Midbrain (tissue), 1 donor: ENCODE measurements at regions not wholly inside any gene's neighbourhood (a gene's known extent, or its start where the extent isn't known, plus 50 kb on each side); places are given as distances from the start of the nearest gene placed in this dataset.
A peak's percentile ranks its signal among the peaks of the same experiment; 100 is the strongest.

Source experiments
- DNase-seq: peaks from one replicate; lab custom pipeline; 2025; lab: John Stamatoyannopoulos, UW

DNA sequence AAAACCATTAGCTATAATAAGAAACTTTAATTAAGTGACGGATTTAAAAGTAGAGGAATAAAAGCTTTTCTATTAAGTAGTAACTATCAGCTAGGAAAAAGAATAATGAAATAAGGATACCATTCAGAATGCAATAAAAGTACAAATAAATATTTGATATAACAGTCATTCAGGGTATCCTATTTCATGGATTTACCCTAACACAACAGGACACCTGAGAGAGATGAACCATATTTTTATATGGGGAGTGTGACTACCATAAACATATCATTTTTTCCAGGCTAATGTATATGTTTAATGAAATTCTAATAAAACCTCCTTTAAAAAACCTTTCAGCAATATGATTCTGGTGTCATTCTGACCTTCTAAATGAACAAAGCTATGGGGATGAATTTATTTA is 393.8 kb downstream of the SNAPC1 start:
- DNase-seq = no peak

DNA sequence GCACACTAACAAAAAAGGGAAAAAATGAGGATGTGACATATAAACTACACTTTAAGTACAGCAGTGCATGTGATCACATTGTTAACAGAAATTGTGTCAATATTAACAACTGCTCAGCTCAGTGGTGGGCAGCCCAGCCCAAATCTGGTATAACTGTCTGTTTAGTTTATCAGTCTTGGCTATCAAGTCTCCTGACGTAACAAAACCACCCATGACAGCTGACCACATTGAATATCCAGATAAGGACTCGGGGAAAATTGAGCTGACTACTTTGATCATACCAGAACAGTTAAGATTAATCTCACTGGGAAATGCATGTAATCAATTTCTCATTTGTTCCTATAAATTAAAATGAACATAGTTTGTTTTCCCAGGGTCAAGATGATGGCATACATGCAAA is 396.6 kb downstream of the SNAPC1 start:
- DNase-seq = no peak

DNA sequence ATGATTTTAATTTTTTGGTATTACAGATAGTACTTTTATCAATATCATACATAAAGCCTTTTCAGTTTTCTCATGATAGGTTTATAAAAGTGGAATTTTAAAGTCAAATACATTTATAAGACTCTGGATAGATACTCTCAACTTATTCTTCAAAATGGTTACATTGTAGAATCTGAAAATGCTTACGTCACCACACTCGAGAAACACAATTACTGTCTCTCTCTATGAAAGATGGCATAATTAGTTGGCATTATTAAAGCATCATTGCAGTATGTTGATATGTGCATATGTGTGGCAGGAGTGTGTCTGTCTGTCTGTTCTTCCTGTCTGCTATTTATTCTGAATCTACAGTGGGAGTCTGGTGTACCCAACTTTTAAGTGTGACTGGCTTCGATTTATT is 397.1 kb downstream of the SNAPC1 start:
- no peak for DNase-seq

DNA sequence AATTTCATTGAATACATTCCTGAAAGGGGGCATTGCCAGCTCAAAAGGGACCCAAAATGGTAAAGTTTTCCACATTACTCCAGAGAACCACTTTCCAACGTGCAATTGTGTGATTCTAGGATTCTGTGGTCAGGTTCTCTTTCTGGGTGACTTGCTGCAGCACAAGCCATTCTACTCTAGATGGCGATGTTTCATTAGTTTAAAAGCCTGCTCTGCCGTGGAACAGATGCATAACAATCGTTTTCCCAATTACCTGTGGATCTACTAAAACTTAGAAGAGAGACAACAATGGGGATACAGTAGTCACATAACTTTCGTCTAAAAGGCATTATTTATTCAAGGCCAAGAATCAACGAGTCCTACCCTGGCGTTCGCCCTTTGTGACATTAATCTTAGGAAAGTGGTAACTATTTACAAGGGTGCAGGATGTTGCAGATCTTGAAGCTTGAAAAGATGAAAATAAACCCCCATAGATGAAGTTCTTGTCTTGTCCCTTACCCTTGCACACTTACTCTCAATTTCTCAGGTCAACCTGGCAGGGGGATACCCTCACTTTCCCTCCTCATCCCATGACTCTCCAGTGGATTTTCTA is 400.9 kb downstream of the SNAPC1 start:
- DNase-seq = peak; percentile 52

DNA sequence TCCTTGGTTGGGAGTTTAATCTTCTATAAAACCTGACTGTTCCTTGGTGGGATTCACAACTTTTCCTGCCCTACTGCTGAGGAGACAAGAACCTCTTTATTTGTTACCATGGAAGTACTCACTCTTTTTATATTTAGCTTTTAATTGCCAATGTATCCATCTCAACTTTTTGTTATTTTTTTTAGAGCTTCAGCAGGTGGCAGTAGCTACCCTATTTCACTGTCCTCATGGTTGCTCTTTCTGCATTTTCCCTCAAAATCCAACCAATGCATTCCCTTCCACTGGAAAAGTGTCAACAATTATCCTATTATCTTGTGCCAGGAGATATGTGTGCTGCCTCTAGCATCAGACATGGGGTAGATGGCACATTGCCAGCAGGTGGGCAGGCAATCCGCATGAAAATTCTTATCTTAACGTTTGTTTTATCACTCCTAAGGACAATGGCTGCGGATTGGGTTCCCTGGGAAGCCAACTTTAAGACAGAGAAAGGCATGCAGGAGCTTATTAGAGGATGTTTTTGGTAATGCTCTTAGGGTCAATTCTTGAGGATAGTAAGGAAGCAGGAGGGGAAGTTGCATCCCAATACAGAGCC is 406.4 kb downstream of the SNAPC1 start:
- DNase-seq = no peak

DNA sequence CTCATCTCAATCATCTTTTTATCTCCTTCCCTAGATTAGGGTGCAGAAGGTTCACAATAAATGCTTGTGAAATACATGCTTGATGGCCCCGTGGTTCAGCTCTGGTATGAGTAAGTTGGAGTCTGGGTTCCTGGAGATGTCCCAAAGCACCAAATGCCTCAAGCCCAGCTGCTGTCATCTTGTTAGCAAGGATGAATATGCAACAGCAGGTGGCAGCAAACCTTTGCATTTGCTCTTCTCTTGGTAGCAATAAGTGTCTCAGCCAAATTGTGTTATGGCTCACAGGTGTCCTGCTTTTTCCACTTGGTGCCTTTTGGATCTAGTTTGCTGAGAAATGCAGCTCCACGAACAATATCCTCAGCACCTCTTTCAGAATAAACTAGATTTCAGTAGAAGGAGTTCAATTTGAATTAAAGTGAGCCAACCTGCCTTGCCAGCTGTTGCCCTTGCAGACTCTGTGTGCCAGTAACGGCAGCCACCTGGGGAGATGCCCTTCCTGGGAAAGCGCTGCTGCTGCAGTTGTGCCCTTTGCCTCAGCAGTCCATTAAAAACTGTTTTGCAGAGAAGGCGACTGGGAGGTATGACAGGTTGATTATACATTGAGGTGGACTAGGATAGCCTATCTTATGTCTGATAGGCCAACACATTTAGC is 417.3 kb downstream of the SNAPC1 start:
- peak; percentile 68 for DNase-seq

DNA sequence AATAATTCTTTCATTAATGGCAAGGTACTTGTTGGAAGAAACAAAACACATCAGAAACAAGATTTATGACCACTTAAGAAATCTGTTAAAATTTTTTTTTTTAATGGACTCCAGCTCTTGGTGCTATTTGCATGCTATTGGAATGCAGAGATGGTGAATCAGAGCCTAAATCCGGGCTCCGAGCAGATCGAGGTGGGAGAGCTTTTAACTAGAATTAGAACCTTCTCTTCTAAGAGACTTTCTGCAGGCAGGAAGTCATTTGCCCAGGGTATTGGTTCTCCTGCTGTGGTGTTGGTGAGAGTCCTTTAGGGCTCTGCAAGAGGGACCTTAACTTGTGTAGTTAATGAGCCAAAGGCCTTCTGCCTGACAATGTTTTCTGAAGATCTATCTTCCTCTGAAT is 419.4 kb downstream of the SNAPC1 start:
- no peak for DNase-seq

DNA sequence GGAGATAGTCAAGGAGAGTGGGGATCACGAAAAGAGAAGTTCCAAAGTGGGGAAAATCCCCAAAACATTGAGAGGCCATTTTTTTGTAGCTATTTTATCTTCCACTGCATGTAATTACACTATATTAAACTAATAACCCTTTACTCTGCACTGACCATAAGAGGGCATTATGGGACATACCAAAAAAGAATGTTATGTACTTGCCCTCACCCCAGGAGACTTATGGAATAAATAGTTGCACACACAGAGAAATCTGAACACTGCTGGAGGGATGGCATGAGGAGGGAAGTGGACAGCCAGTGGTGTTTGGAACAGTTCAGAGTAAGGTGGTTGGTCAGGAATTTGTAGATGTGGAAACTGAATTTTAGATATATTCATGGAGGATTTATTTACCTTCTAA is 422.9 kb downstream of the SNAPC1 start:
- no peak for DNase-seq

DNA sequence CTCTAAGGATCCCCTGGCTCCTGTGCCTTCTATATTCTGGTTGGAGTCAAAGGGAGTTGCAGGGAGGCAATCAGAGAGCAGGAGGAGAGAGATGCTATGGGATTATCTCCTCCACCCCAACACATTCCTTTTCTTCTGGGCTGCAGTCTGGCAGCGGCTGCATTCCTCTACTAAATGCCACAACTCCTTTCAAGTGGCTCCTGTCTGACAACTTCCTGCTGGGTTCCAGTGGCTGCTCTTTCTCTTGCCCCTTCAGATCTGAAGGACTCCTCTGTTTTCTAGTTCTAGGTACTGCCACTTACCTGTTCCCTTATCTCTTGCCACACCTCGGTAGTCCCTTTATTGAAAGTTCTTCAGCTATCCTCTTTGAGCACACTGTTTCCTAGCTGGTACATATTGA is 425.0 kb downstream of the SNAPC1 start:
- DNase-seq = no peak

DNA sequence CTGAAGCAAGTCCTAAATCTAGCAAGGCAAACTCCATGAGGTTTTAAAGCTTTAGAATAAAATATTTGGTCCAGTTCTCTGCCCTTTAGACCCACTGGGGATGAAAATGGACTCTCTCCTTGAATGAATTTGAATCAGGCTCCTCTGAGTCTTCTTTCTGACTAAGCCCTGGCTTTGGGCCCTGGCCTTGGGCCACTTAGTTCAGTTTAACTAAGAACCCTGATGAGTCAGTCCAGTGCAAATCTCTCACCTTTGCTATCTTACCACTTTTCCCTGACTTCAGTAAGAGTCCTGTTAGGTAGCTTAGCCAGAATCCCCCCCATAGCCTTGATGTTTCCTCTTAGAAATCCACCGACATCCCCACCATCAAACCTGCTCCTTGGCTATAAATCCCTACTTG is 427.5 kb downstream of the SNAPC1 start:
- no peak for DNase-seq

DNA sequence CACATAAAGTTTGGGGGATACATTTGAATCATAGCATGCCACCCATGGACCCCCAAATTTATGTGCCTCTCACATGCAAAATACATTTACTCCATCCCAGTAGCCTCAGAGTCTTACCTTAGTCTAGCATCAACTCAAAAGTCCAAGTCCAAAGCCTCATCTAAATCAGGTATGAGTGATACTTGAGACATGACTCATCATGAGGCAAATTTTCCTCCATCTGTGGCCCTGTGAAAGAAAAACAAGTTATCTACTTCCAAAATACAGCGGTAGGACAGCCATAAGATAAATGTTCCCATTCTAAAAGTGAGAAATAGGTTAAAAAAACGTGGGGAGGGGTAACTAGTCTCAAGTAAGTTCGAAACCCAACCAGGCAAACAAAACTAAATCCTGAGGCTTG is 444.2 kb downstream of the SNAPC1 start:
- no peak for DNase-seq

DNA sequence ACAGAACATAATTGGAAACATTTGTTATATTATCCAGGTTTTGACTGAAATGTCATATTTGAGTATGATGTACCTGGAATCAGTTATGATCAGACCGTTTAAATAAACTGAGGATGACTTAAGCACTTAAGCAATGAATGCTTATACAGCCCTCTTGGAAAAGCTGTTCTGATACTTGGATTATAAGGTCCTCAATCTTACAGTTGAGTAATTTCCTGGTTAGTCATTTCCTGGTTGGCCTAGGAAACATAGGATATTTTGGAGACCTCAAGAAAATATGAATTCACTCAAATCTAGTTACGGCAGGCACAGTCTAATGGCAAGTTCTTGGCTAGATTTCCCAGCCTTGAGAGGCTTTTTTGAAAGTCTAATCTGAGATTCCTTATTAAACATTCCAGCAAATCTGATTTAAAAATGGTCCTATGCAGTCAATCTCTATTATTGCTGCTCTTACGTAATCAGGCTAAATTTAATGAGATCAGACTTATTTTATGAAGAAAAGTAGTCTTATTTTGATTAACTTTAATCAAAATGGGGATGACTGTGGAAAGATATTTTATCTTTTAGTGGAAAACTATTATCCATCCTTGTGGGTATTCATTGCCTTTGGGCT is 447.2 kb downstream of the SNAPC1 start:
- DNase-seq = no peak

DNA sequence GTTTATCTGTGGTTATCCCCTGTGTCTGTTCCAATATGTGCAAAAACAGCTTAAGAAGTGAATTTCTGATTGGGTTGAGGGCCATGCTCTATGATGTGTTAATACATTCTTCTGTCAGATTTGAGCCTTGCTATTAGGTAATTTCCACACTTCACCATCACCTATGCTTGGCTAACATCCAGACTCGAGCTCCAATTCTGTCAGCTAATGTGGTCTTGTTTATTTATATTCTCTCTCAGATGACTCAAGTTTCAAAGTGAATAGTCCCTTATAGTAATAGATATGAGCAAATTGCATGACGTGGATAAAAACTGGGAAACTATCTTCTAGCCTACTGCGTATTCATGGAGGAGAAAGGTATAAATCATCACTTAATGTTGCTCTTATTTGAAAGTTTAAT is 451.3 kb downstream of the SNAPC1 start:
- no peak for DNase-seq

DNA sequence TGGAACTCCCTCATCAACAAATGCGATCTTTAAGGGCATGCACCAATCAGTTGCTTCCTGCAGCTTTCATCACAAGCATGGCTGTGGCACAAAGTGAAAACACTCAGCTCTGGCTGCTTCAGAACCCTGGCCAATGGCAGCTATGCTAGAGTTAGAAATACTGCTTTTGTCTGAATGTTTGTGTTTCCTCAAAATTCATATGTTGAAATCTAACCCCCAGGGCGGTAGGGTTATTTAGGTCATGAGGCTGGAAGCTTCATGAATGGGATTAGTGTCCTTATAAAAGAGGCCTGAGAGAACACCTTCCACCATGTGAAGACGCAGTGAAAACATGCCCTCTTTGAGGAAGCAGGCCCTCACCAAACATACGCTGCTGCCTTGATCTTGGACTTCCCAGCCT is 453.9 kb downstream of the SNAPC1 start:
- DNase-seq = no peak

DNA sequence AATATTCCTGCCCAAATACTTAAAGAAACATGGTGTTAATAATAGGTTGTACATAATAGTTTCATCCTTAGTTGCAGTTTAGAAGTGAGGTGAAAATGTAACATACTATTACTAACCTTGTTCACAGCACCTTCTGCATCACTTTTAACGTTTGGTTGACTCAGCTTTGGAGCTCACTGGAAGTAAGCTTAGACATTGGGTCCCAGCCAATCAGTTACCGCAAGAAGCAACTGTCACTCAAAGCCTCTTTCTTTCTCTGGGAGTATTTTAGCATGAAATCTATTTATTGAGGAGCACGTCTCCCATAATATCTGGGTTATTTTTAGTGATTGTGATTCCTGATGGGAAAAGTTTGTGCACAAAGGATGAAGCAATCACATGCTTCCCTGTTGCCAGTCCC is 472.6 kb downstream of the SNAPC1 start:
- DNase-seq = no peak

DNA sequence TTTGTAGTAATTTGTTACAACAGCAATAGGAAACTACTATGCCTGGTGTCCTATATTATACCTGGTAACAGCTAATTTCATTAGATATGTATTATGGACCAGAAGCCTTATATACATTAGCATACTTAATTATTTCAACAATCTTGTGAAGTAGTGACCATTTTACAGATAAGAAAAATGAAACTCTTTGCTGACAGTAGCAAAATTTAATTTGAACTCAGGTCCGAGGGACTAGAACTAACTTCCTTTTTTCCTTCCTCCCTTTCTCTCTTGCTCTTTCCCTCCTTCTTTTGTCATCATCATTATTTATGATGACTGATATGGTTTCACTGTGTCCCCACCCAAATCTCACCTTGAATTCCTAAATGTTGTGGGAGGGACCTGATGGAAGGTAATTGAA is 482.0 kb downstream of the SNAPC1 start:
- no peak for DNase-seq

DNA sequence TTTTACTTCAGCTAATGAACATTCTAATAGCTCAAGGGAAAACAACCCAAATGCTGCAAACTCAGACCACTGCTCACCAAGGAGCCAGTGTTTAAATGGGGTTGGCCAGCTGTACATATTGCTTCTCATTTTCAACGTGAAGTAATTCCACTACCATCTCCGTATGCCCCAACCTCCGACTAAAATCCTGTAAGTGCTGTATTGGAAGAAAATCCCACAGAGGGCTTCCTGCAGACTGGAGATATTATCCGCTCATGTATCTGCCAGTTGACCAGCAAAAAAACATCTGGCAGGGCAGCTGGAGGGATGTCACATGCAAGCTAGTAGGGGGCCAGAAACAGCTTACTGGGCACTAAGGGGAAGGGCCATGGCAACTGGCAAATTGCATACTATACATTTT is 485.0 kb downstream of the SNAPC1 start:
- DNase-seq = no peak

DNA sequence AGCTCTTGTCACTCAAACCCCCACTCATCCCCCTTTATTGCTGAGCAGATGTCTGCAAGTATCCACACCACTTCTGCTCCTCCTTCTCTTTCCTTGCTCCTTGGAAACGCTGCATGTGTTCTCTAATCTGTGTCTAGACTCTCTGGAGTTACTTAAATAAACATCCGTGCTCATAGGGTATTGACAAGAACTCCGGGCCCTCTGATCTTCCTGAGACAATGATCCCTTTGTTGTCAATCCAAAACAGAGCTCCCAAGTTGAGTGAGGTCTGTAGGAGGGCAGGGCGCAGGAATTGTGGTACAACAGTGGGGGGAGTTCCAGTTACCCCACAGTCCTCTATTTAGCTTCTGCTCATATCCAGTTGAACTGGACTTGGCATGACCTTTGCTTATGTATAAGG is 489.0 kb downstream of the SNAPC1 start:
- no peak for DNase-seq

DNA sequence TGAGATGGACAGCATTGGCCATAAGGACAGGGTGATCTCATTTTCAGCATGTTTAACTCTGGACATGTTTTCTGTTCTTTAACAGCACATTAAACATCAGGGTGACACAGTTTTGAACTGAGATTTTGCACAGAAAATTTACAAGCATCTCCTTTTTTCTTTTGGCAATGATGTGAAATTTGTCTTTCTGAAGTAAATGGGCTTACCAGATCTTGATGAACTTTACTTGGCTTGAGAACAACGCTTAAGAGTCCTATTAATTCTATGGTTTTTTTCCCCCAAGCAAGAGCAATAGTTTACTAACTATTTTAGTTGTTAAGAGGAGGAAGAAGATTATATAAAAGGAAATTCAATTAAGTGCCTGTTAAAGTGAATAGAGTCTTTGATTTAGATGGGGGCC is 491.0 kb downstream of the SNAPC1 start:
- DNase-seq = no peak

DNA sequence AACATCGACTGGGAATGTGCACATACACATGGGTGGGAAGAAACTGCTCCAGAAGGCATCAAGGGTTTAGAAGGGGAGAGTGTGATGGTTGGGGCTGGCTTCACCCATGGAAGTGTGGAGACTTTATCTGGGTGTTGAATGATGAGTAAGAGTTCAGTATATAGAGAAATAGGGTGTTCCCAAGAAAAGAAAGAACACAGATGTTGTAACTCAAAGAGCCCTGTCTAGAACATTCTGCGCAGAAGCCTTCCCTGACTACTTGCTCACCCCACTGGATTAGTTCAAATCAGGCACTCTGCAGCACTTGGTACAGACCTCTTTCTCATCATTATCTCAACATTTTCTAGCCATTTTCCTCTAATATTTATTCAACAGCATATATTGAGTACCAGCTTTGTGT is 491.7 kb downstream of the SNAPC1 start:
- DNase-seq = no peak

DNA sequence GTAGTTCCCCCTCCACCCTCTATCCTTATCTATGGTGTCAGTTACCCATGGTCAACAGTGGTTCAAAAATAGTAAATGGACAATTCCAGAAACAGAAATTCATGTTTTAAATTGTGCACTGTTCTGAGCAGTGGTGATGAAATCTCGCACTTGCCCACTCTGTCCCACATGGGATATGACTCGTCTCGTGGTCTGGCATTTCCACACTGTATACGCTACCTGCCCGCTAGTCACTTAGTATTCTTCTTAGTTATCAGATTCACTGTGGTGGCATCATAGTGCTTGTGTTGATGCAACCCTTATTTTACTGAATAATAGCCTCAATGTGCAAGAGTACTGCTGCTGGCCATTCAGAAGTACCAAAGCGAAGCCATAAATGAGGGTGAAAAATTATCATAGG is 507.0 kb downstream of the SNAPC1 start:
- DNase-seq = no peak

DNA sequence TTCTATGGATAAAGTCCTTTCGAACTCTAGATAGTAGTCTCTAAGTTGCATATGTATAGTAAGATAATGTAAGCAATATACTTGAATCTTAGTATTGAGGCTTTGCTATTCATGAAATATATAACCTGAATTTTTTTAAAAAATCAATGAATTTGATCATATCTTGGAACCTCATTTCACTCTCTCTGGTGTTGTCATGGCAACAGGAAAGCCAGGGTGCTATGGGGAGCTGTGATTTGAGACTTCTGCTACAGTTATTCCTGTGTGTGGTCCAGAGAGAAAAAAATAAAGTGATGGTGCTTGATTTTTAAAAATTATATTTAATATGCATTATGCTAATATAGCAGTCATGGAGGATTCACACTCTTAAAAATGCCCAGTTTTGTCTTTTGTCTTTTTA is 508.0 kb downstream of the SNAPC1 start:
- DNase-seq = no peak

DNA sequence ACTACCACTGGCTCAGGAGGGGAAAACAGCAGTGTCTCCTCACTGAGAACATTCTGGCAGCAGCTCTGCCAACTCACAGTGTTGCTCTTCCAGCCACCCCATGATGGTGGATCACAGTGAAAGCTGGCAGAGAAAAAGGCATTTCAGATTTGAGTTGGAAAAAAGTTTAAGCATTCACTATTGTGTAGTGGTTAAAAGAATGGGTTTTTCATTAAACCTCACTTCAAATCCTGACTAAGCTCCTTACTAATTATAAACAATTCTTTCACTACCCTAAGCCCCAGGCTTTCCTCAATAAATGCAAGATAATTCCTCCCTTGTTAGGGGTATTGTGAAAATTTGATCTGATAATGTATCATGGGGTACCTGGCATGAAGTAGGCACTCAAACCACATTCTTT is 518.1 kb downstream of the SNAPC1 start:
- DNase-seq = no peak

DNA sequence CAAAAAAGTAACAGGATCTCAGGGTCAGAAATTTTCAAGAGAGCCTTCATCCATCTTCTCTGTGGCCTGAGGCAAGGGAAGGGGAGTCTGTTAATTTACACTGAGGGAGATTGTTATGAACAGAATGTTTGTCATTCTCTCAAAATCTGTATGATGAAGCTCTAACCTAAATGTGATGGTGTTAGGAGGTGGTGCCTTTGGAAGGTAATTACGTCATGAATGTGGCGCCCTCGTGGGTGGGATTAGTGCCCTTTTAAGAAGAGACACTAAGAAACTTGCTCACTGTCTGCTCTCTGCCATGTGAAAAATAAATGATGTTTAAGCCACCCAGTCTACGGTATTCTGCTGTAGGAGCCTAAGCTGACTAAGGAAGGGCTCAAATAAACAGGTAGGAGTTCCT is 521.6 kb downstream of the SNAPC1 start:
- no peak for DNase-seq
